Activated CD4-positive, alpha-beta T cell treated with anti-CD3 and anti-CD28 coated beads for 36 hours (primary cell): ENCODE measurements at regions not wholly inside any gene's neighbourhood (a gene's known extent, or its start where the extent isn't known, plus 50 kb on each side); places are given as distances from the start of the nearest gene placed in this dataset.
"Not testable (repeated sequence)": the region's sequence is repeated elsewhere in the genome, so short reads cannot be mapped to it uniquely, and the experiment has no call there.

ENCODE experiments used
- ATAC-seq: fragments of 200-7000 bp; cut with Tn5 transposase; one replicate; pipeline ENCODE4 v1.10.0; 2021; ENCODE audit warnings: mild to moderate bottlenecking, moderate library complexity
- CTCF ChIA-PET: fragments of 350-600 bp; sonication (Branson Sonifier 250); formaldehyde crosslinking; loops from one replicate; lab custom pipeline; 2021; ENCODE audit warnings: antibody characterized with exemption; lab: Charles Lee
- POLR2A ChIA-PET: fragments of 350-600 bp; sonication (Branson Sonifier 250); formaldehyde crosslinking; loops from one replicate; lab custom pipeline; 2021; ENCODE audit warnings: antibody characterized with exemption, inconsistent platforms; lab: Charles Lee
- DNase-seq: peaks from one replicate; pipeline ENCODE4 v3.0.0-alpha.2; 2020
- H3K27ac Mint-ChIP-seq: one replicate; pipeline ENCODE4 v1.8.0; 2021; ENCODE audit warnings: mixed read lengths
- H3K27me3 Mint-ChIP-seq: one replicate; pipeline ENCODE4 v1.8.0; 2021; ENCODE audit warnings: mixed read lengths
- H3K36me3 Mint-ChIP-seq: one replicate; pipeline ENCODE4 v1.8.0; 2021; ENCODE audit warnings: low read depth, mixed read lengths
- H3K4me1 Mint-ChIP-seq: one replicate; pipeline ENCODE4 v1.8.0; 2021; ENCODE audit warnings: mixed read lengths
- H3K4me3 Mint-ChIP-seq: one replicate; pipeline ENCODE4 v1.8.0; 2021; ENCODE audit warnings: mild to moderate bottlenecking, moderate library complexity, mixed read lengths
- H3K9me3 Mint-ChIP-seq: one replicate; pipeline ENCODE4 v1.8.0; 2021; ENCODE audit warnings: low read depth, mixed read lengths
- intact Hi-C, 2 experiments: fragments of 100-400 bp; cut with DNase I in 1 of 2; cut with micrococcal nuclease in 1 of 2; formaldehyde crosslinking; loops; one replicate each; pipeline versions ENCODE4 v1.14.2 to v1.15.1; 2022 to 2024; cut with DNase I, micrococcal nuclease

- CTCF ChIA-PET, H3K27me3 Mint-ChIP-seq, H3K36me3 Mint-ChIP-seq, H3K4me3 Mint-ChIP-seq, DNase-seq, ATAC-seq, H3K4me1 Mint-ChIP-seq, POLR2A ChIA-PET, H3K9me3 Mint-ChIP-seq, H3K27ac Mint-ChIP-seq, intact Hi-C loops: not testable (repeated sequence)
Observed at GRCh38 chr14:56990991-56991627, 180.8 kb upstream of the OTX2 start.

- no peak for ATAC-seq
- intact Hi-C loops, result no loop called here
- no peak for DNase-seq
- Mint-ChIP-seq H3K9me3 (no peaks in the 10 kb centered on the region), H3K27ac (no peak overlapping the region), H3K4me3 (no peak overlapping the region), H3K4me1 (no peaks in the 10 kb centered on the region), H3K36me3 (no peaks in the 10 kb centered on the region), H3K27me3 (no peaks in the 10 kb centered on the region)
- CTCF ChIA-PET, result interaction anchor here (0.7 kb wide), 1 partner anchor 104 kb away, joined by 3 read pairs; no protein-coding TSS in a partner anchor
- POLR2A ChIA-PET, result no interaction called here
Observed at GRCh38 chr14:56989359-56989758, 179.1 kb upstream of the OTX2 start.

DNA sequence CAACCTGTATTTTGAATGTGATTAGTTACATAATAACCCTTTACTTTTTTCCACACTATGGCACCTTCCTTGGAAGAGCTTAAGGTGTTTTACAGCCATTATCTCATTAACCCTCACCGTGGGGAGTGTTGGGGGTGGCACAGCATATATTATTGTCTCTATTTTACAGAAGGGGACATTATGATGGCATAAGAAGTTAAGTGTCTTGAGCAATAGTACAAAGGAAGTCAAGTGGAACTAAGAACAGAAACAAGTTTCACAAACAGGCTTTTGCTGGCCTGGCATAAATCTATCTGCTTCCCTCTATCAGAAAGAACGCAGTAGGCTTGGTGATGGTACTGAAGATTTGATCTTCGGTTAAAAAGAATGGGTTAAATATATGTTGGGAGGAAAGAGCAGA is 169.7 kb upstream of the OTX2 start:
- Mint-ChIP-seq H3K27ac (no peak overlapping the region), H3K9me3 (no peaks in the 10 kb centered on the region), H3K4me1 (no peaks in the 10 kb centered on the region), H3K36me3 (no peaks in the 10 kb centered on the region), H3K4me3 (no peak overlapping the region), H3K27me3 (peaks cover 7% of the 10 kb centered on the region)
- ChIA-PET POLR2A (no interaction called here), CTCF (interaction anchor here (0.8 kb wide), 1 partner anchor 227 kb away, joined by 4 read pairs; no protein-coding TSS in a partner anchor)
- ATAC-seq (no peak), DNase-seq (no peak)
- intact Hi-C loops, result no loop called here

DNA sequence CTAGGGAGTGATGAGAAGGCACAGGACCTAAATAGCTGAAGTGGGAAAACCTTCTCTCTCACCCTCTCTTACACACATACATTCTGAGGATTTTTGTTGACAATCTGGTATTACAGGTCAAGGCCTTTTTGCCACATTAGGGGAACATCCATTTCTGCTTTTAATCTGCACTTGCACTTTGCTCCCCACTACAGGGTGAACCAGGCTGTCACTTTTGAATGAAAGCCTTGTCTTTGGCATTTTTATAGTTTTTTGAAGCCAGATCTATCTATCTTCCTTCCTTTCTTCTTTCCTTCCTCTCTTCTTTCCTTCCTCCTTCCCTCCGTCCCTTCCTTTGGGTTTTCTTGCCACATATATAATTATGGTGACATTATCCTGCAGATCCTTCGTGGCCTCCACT is 165.9 kb upstream of the OTX2 start:
- no peak overlapping the region for H3K4me3 Mint-ChIP-seq
- no peak overlapping the region for H3K27ac Mint-ChIP-seq
- DNase-seq (no peak), ATAC-seq (no peak)
- ChIA-PET CTCF (no interaction called here), POLR2A (no interaction called here)
- intact Hi-C loops, result no loop called here
- no peaks in the 10 kb centered on the region for H3K4me1 Mint-ChIP-seq
- no peaks in the 10 kb centered on the region for H3K9me3 Mint-ChIP-seq
- no peaks in the 10 kb centered on the region for H3K36me3 Mint-ChIP-seq
- H3K27me3 Mint-ChIP-seq, result peaks cover 7% of the 10 kb centered on the region

DNA sequence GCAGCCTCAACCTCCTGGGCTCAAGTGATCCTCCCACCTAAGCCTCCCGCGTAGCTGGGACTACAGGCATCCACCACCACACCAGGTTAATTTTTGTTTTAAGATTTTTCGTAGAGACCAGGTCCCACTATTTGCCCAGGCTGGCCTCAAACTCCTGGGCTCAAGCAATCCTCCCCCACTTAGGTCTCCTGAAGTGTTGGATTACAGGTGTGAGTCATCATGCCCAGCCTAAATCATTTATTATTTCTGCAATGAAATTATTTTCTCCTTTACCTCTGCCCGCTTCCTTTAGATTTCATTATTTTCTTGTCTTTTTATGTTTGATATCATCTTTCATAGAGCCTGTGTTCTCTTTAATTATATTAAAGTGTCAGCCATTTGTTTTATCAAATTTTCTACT is 165.2 kb upstream of the OTX2 start:
- DNase-seq (no peak), ATAC-seq (no peak)
- Mint-ChIP-seq H3K27ac (no peak overlapping the region), H3K9me3 (no peaks in the 10 kb centered on the region), H3K4me3 (no peak overlapping the region), H3K36me3 (no peaks in the 10 kb centered on the region), H3K27me3 (peaks cover 7% of the 10 kb centered on the region), H3K4me1 (no peaks in the 10 kb centered on the region)
- POLR2A ChIA-PET, result no interaction called here
- intact Hi-C loops, result no loop called here
- CTCF ChIA-PET, result no interaction called here

DNA sequence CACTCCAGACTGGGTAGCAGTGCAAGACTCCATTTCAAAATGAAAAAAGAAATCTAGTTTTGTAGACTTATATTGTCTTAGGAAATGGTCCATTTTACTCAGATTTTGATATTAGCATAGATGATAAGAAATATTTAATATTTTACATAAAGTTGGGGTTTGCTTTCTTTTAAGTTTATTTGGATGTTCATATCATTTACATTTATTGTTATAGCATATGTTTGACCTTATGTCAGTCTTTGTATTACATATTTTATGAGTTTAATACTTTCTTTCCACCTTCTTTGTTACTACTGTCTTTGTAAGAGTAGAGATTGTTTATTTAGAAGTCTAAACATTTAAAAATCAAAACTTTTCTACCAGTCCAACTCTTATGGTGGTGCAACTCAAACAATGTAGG is 162.7 kb upstream of the OTX2 start:
- DNase-seq (no peak), ATAC-seq (no peak)

DNA sequence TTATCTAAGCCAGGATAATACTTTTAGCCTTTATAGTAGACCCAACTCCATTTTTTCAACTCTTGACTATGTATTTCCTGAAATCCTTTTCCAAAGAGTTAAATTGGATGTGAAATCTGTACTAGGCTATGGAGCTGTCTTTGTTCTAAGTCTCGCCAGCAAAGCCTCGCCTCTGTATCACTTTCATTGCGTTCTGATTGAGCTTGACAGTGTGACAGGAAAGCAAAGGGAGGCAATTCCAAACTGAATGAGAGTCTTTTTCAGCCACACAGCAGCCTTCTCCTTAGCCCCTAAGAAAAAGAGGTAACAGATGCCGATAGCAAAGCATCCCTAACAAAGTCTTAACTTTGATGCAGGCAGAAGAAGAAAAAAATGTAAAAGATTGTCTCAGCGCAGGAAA is 154.6 kb upstream of the OTX2 start:
- no peaks in the 10 kb centered on the region for H3K4me1 Mint-ChIP-seq
- no peak for DNase-seq
- intact Hi-C loops, result no loop called here
- ChIA-PET CTCF (no interaction called here), POLR2A (interaction anchor here (0.7 kb wide), 1 partner anchor 331 kb away, joined by 3 read pairs; no protein-coding TSS in a partner anchor)
- H3K27me3 Mint-ChIP-seq, result peaks cover 7% of the 10 kb centered on the region
- no peak overlapping the region for H3K4me3 Mint-ChIP-seq
- H3K27ac Mint-ChIP-seq, result no peak overlapping the region
- no peaks in the 10 kb centered on the region for H3K9me3 Mint-ChIP-seq
- no peak for ATAC-seq
- H3K36me3 Mint-ChIP-seq, result no peaks in the 10 kb centered on the region

More for the DNA sequence above, 162.7 kb upstream of the OTX2 start:
- no peak overlapping the region for H3K27ac Mint-ChIP-seq
- H3K36me3 Mint-ChIP-seq, result no peaks in the 10 kb centered on the region
- CTCF ChIA-PET, result interaction anchor here (1.2 kb wide), 1 partner anchor 28 kb away, joined by 3 read pairs; no protein-coding TSS in a partner anchor
- POLR2A ChIA-PET, result no interaction called here
- intact Hi-C loops, result no loop called here
- peaks cover 10% of the 10 kb centered on the region for H3K27me3 Mint-ChIP-seq
- no peaks in the 10 kb centered on the region for H3K9me3 Mint-ChIP-seq
- no peaks in the 10 kb centered on the region for H3K4me1 Mint-ChIP-seq
- no peak overlapping the region for H3K4me3 Mint-ChIP-seq

DNA sequence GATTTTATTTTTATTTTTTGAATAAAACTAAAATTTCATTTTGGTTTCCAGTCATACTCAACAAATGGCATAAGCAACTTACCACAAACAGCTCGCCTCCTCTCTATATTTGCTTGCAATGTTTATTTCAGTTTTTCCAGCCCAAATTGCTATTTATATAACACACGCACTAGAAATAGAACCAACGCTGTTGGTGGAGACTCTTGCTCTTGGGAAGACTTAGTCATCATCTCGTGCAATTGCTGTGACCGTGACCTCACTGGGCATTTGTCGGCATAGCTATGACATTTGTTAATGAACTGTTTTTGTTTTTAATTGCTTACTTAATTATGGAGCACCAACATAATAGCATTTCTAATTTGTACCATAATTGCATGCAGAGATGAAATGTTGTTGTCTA is 153.1 kb upstream of the OTX2 start:
- Mint-ChIP-seq H3K4me1 (no peaks in the 10 kb centered on the region), H3K36me3 (no peaks in the 10 kb centered on the region), H3K27ac (no peak overlapping the region), H3K9me3 (no peaks in the 10 kb centered on the region), H3K27me3 (peaks cover 7% of the 10 kb centered on the region), H3K4me3 (no peak overlapping the region)
- ATAC-seq (no peak), DNase-seq (no peak)
- ChIA-PET CTCF (no interaction called here), POLR2A (no interaction called here)
- intact Hi-C loops, result no loop called here

GRCh38 chr14:56962444-56963080 is 152.3 kb upstream of the OTX2 start:
- CTCF ChIA-PET, result no interaction called here
- peaks cover 7% of the 10 kb centered on the region for H3K27me3 Mint-ChIP-seq
- H3K27ac Mint-ChIP-seq, result no peak overlapping the region

DNA sequence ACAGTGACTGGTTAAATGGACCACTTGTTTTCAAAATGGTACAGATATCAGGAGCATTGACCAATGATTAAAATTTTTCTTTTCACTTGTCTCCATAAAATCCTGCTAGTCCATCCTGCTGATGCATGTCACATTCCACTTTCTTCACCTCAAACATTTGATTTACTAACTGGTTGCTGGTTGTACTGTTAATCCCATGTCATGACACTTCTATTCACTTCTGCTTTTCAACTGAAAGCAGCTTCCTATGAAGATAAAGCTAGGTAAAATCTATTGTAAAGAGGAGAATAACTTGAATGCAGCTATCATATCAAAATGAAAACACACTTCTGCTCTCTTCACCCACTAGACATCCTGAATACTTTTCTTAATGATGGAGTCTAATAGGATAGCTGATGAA is 149.6 kb upstream of the OTX2 start:
- CTCF ChIA-PET, result no interaction called here
- DNase-seq, result no peak
- no peaks in the 10 kb centered on the region for H3K4me1 Mint-ChIP-seq

More at GRCh38 chr14:56962444-56963080, 152.3 kb upstream of the OTX2 start:
- intact Hi-C loops, result no loop called here
- Mint-ChIP-seq H3K4me3 (no peak overlapping the region), H3K4me1 (no peaks in the 10 kb centered on the region), H3K9me3 (no peaks in the 10 kb centered on the region), H3K36me3 (no peaks in the 10 kb centered on the region)
- POLR2A ChIA-PET, result no interaction called here
- DNase-seq, result no peak
- ATAC-seq, result no peak

GRCh38 chr14:56959121-56959520 is 148.8 kb upstream of the OTX2 start:
- H3K27me3 Mint-ChIP-seq, result peaks cover 6% of the 10 kb centered on the region
- H3K9me3 Mint-ChIP-seq, result no peaks in the 10 kb centered on the region
- no peak for DNase-seq
- H3K4me3 Mint-ChIP-seq, result no peak overlapping the region
- H3K27ac Mint-ChIP-seq, result no peak overlapping the region
- H3K4me1 Mint-ChIP-seq, result no peaks in the 10 kb centered on the region
- no peak for ATAC-seq
- intact Hi-C loops, result no loop called here
- CTCF ChIA-PET, result no interaction called here
- H3K36me3 Mint-ChIP-seq, result no peaks in the 10 kb centered on the region
- POLR2A ChIA-PET, result interaction anchor here (0.7 kb wide), 1 partner anchor 49 kb away, joined by 4 read pairs; no protein-coding TSS in a partner anchor

More for the DNA sequence above, 149.6 kb upstream of the OTX2 start:
- intact Hi-C loops, result no loop called here
- no peak for ATAC-seq
- H3K4me3 Mint-ChIP-seq, result no peak overlapping the region
- H3K36me3 Mint-ChIP-seq, result no peaks in the 10 kb centered on the region
- H3K27ac Mint-ChIP-seq, result no peak overlapping the region
- H3K9me3 Mint-ChIP-seq, result no peaks in the 10 kb centered on the region
- POLR2A ChIA-PET, result no interaction called here
- H3K27me3 Mint-ChIP-seq, result peaks cover 4% of the 10 kb centered on the region

GRCh38 chr14:56956182-56956581 is 145.9 kb upstream of the OTX2 start:
- no peak for DNase-seq
- no peaks in the 10 kb centered on the region for H3K4me1 Mint-ChIP-seq
- POLR2A ChIA-PET, result no interaction called here
- intact Hi-C loops, result no loop called here
- no peaks in the 10 kb centered on the region for H3K9me3 Mint-ChIP-seq
- CTCF ChIA-PET, result no interaction called here
- no peak for ATAC-seq
- H3K27ac Mint-ChIP-seq, result no peak overlapping the region
- peaks cover 10% of the 10 kb centered on the region for H3K27me3 Mint-ChIP-seq
- no peak overlapping the region for H3K4me3 Mint-ChIP-seq
- H3K36me3 Mint-ChIP-seq, result no peaks in the 10 kb centered on the region
